Stimulated activated CD4-positive, alpha-beta T cell treated with anti-CD3 and anti-CD28 coated beads, Interleukin-1b, Interleukin-23, amount 100 ng/mL, for 48 hours (primary cell): ENCODE measurements at regions not wholly inside any gene's neighbourhood (a gene's known extent, or its start where the extent isn't known, plus 50 kb on each side); places are given as distances from the start of the nearest gene placed in this dataset.
A peak's percentile ranks its signal among the peaks of the same experiment; 100 is the strongest.

Source experiments
- DNase-seq: peaks from one replicate; pipeline ENCODE4 v3.0.0-alpha.2; 2020

- no peak for DNase-seq
These were observed 344.1 kb upstream of the LMO3 start for GRCh38 chr12:16949871-16950667.

DNA sequence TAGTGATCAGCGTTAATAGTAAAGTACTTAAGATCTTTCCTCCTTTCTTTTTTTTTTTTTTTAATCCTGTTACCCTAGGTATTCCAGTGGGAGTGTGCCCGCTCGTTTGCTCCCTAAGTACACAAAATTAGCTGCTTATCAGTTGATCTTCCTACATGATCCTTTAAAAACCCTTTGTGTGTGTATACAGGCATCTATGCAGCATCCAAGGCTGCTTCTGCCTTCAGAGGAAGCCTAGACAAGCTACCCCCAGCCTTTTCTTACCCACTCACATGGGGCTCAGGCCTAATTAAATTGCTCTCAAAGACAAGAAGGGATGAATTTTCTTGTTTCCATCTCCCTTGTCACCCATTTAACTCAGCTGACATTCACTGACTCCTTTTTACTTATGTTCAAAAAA is 343.4 kb upstream of the LMO3 start:
- no peak for DNase-seq

DNA sequence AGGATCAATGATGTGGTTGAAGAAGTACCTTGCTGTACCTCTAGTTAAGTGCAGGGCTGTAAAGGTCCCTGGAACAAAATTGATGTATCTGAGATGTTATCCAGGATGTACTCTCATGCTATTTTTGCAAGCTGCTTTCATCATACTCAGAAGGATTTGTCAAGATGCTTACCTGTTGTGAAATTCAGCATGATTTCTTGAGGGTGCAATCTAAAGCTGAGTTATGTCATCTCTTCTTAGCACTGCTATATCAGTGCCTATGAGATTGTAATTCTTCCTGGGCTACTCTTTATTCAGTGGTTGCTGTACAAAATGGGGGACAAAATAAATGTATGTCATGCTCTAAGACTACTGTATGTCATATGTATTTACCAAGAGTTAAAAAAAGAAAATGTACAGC is 340.7 kb upstream of the LMO3 start:
- DNase-seq, result no peak

DNA sequence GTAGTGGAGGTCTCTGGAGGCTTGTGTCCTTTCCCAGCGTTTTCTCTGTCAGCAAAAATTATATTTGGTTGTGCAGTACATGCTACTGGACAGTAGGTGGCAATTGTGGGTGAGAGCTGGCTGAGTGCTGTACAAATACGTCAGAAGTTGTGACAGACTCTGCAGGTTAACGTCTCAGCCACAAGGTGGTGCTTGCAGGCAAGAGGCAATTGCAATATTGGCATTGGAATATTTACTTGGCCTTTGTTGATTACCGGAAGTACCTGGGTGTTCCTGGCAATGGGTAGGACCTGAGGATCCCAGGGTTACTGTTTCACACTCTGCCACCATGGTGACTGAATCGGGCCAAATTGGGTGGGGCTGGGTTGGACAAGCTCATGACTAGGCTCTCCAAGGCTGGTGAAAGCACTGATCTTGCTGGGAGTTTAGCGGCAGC is 333.9 kb upstream of the LMO3 start:
- DNase-seq, result peak; percentile 16

GRCh38 chr12:16927259-16927658 is 321.3 kb upstream of the LMO3 start:
- DNase-seq, result no peak

GRCh38 chr12:16920451-16920850 is 314.5 kb upstream of the LMO3 start:
- DNase-seq, result no peak

- no peak for DNase-seq
These were observed 313.6 kb upstream of the LMO3 start for GRCh38 chr12:16919551-16919950.

DNA sequence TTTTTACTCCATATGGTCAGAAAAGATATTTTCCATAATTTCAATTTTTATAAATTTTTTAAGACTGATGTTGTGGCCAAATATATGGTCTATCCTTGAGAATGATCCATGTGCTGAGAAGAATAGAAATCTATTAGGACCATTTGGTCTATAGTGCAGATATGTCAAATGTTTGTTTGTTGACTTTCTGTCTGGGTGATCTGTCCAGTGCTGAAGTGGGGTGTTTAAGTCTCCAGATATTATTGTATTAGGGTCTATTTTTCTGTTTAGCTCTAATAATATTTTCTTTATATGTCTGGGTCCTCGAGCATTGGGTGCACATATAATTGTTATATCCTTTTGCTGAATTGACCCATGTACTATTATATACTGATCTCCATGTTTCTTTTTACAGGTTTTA is 308.9 kb upstream of the LMO3 start:
- no peak for DNase-seq

DNA sequence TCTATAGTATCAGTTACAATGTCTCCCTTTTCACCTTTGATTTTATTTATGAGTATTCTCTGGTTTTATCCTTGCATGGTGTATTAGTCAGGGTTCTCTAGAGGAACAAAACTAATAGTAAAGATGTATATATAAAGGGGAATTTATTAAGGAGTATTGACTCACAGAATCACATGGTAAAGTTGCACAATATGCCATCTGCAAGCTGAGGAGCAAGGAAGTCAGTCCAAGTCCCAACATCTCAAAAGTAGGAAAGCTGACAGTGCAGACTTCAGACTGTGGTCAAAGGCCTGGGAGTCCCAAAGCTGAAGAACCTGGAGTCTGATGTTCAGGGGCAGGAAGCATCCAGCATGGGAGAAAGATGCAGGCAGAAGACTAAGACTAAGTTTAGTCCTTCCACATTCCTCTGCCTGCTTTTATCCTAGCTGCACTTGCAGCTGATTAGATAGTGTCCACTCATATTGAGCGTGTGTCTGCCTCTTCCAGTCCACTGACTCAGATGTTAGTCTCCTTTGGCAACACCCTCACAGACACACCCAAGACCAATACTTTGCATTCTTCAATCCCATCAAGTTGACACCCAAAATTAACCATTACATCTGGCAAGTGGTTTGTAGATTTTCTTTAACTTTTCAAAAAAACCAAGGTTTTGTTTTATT is 308.0 kb upstream of the LMO3 start:
- no peak for DNase-seq

- no peak for DNase-seq
These were observed 296.0 kb upstream of the LMO3 start for GRCh38 chr12:16901946-16902345.

DNA sequence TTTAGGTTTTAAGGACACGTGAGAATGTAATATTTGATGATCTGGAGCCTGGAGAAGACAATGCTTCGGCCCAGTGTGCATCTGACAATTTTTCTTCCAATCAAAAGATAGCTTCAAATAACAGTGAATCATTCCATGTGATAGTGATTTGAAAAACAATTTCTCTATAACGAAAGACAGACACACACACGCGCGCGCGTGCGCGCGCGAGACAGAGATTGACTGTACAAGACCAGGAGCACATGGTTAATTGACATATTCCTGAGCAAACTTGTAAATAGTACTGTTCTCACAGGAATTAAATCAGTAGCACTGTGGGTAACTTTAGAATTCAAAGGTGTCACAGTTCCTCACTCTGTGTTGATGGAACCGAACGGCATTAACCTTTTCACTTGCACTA is 287.5 kb upstream of the LMO3 start:
- no peak for DNase-seq

- no peak for DNase-seq
These were observed 285.7 kb upstream of the LMO3 start for GRCh38 chr12:16891673-16892072.

- DNase-seq, result no peak
These were observed 278.9 kb upstream of the LMO3 start for GRCh38 chr12:16884819-16885218.

DNA sequence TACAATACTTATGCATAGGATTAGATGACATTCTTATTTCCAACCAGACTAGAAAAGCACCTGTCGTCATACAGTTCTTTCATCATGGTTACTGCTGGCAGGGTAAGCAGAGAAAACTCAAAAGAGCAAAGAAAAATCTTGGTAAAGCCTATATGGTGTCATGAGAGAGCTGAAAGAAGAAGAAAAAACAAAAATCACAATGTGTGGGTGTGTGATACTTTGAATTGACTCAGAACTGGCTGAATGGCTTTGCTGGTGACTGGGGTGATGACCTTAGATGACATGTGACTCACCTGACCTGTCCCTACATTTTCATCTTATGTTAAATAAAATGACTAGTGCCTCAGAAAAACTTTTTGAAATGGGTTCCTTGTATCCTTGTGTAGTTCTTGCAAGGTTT is 278.1 kb upstream of the LMO3 start:
- DNase-seq, result no peak

DNA sequence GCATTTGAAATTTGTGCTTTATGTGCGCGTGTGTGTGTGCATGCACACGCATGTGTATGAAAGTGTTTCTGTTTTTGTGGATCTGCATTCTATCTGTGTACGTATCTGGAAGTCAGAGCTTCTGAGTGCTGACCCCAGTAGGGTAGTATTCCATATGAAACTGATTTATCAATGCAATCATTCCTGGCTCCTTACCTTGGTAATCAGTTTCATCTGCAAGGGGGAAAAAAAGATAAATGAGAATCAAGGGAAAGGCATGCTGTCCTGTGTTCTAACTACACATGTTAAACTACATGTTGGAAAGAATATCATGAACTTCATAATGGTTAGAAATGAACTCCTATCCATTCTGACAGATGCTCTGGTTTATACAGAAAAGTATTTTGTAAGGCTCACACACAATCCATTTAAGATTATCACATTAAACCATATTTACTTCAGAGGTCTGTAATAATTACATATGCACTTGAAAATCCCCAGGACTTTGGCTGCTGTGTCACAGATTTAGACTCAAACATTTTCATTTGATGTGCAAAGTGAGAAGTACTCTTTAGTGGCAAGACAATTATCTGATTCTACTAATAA is 276.1 kb upstream of the LMO3 start:
- no peak for DNase-seq

DNA sequence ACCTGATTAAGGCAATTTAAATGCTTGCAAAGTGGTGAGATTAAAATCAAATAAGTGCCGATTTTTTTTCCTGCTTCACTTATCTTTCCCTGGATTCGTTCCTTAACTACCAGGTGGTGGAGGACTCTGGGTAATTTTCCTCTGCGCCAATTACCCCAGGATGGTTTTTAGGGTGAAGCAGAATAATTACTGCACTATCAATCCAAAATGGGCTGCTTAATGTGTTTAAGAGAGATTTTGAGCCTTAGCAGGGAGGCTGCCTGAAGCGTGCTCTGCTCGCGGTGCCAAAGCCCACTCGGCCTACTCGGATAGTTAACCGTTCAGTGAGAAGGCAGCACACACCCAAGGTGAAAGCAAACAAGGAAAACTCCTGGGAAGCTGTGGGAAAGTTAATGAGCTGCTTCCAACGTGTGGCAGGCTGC is 274.9 kb upstream of the LMO3 start:
- no peak for DNase-seq

DNA sequence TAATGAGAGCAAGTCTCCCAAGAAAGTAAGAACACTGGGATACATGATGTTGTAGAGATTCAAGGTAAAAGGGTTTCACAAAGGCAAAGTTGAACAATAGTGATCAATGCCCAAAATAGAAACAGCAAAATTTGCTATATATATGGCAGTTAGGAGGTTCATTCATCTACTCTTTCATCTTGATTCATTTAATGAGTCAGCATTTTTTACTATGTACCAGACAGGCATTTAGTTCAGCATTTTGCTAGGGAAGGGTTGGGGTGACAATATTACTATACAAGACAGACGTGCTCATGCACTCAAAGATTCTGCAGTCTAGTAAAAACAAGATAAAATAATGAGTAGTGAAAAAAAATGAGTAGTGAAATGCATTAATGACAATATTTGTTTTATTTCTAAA is 264.9 kb upstream of the LMO3 start:
- DNase-seq, result no peak

DNA sequence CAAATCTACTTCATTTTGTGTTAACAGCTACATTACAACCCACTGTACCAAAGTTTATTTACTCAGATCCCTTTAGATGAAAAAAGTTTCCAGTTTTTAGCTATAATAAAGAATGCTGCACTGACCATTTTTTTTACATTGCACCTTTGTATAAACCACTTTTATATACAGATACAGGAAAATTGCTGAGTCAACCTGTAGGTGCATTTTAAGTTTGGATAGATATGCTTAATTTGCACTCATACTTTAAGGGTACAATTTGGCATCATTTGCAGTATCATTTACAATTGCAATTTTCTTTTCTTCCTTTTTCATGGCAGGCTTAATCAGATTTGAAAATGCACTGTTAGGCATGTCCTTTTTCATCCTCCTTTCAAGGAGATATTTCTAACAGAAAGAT is 257.8 kb upstream of the LMO3 start:
- DNase-seq, result no peak

GRCh38 chr12:16857456-16857923 is 251.5 kb upstream of the LMO3 start:
- DNase-seq, result no peak

- DNase-seq, result no peak
These were observed 248.5 kb upstream of the LMO3 start for GRCh38 chr12:16854465-16854864.

- no peak for DNase-seq
These were observed 243.5 kb upstream of the LMO3 start for GRCh38 chr12:16849473-16849872.

DNA sequence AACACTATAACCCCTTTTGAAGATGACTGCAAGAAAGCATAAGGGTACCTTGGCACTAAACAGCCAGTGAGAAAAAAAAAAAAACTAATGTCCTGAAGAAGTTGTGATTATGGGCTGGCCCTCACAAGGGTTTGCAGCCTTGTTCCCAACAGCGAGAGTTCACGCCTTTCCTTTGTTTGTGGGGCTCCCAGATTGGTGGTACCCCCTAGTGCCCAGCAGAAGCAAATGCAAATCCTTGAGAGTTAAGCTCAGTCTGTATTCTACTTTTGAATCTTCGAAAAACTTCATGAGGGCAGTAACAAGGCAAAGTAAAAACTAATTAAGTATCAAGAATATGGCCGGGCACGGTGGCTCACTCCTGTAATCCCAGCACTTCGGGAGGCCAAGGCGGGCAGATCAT is 238.9 kb upstream of the LMO3 start:
- no peak for DNase-seq

- no peak for DNase-seq
These were observed 227.5 kb upstream of the LMO3 start for GRCh38 chr12:16833376-16834015.

DNA sequence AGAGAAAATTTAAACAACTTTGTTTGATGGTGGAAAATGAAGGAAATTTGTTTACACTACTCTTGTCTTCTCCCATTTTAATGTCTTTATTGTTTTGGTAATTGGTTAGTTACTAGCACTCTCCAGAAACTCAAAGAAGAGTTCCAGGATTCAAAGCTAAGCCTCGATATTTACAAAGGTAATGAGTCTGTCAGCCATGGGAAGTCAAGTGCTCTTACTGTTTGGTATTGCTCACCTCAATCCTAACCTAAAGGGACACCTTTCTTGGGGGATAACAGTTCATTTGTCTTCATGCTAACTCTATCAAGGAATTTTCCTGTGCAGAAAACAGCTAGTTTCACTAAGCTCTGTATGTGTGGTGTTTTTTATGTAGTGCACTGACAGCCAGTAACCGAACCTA is 222.9 kb upstream of the LMO3 start:
- no peak for DNase-seq
